Activated CD4-positive, alpha-beta memory T cell treated with anti-CD3 and anti-CD28 coated beads for 36 hours (primary cell): ENCODE measurements at regions not wholly inside any gene's neighbourhood (a gene's known extent, or its start where the extent isn't known, plus 50 kb on each side); places are given as distances from the start of the nearest gene placed in this dataset.

ENCODE experiments used
- CTCF ChIA-PET: fragments of 350-600 bp; sonication (Branson Sonifier 250); formaldehyde crosslinking; loops from one replicate; lab custom pipeline; 2021; ENCODE audit warnings: antibody characterized with exemption, inconsistent platforms; lab: Charles Lee
- POLR2A ChIA-PET: fragments of 350-600 bp; sonication (Branson Sonifier 250); formaldehyde crosslinking; loops from one replicate; lab custom pipeline; 2021; ENCODE audit warnings: antibody characterized with exemption; lab: Charles Lee
- DNase-seq: peaks from one replicate; pipeline ENCODE4 v3.0.0-alpha.2; 2020
- H3K27ac Mint-ChIP-seq: one replicate; pipeline ENCODE4 v1.8.0; 2021; ENCODE audit warnings: mixed read lengths
- H3K27me3 Mint-ChIP-seq: one replicate; pipeline ENCODE4 v1.8.0; 2021; ENCODE audit warnings: mixed read lengths
- H3K36me3 Mint-ChIP-seq: one replicate; pipeline ENCODE4 v1.8.0; 2021; ENCODE audit warnings: mixed read lengths
- H3K4me1 Mint-ChIP-seq: one replicate; pipeline ENCODE4 v1.8.0; 2021; ENCODE audit warnings: low read depth, mixed read lengths
- H3K4me3 Mint-ChIP-seq: one replicate; pipeline ENCODE4 v1.8.0; 2021; ENCODE audit warnings: mild to moderate bottlenecking, mixed read lengths
- H3K9me3 Mint-ChIP-seq: one replicate; pipeline ENCODE4 v1.8.0; 2021; ENCODE audit warnings: mixed read lengths
- intact Hi-C: fragments of 100-400 bp; cut with micrococcal nuclease; formaldehyde crosslinking; loops from one replicate; pipeline ENCODE4 v1.15.1; 2023

DNA sequence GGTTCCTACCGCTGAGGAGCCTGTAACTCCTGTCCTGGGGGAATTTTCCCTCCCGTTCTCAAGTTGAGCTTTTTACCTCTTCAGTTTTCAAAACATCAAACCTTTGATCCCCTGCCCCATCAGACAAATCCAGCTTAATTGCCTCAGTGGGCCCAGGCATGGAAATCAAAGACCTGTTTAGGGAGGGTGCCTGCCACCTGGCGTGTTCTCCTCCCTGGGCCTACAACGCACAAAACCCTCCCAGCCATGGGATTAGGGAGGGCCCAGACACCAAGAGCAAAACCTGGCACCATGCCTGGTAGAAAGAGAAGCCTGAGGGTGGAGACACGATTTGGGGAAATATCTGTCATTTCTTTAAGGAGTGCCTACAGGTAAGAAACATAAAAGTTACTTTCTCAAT is 672.9 kb downstream of the BCL11B start:
- intact Hi-C loops, result no loop called here
- Mint-ChIP-seq H3K4me1 (no peaks in the 10 kb centered on the region), H3K27me3 (no peaks in the 10 kb centered on the region), H3K9me3 (peaks cover 23% of the 10 kb centered on the region), H3K4me3 (no peak overlapping the region), H3K36me3 (peaks cover 7% of the 10 kb centered on the region), H3K27ac (no peak overlapping the region)
- DNase-seq, result no peak
- POLR2A ChIA-PET, result no interaction called here
- CTCF ChIA-PET, result no interaction called here

GRCh38 chr14:98602983-98603382 is 669.0 kb downstream of the BCL11B start:
- Mint-ChIP-seq H3K4me1 (no peaks in the 10 kb centered on the region), H3K4me3 (no peak overlapping the region), H3K36me3 (no peaks in the 10 kb centered on the region), H3K27me3 (no peaks in the 10 kb centered on the region), H3K9me3 (peaks cover 2% of the 10 kb centered on the region), H3K27ac (no peak overlapping the region)
- ChIA-PET CTCF (no interaction called here), POLR2A (no interaction called here)
- intact Hi-C loops, result no loop called here
- no peak for DNase-seq

GRCh38 chr14:98605043-98605442 is 667.0 kb downstream of the BCL11B start:
- CTCF ChIA-PET, result interaction anchor here (0.6 kb wide), 1 partner anchor 670 kb away, joined by 3 read pairs; no protein-coding TSS in a partner anchor
- DNase-seq, result no peak
- H3K27ac Mint-ChIP-seq, result no peak overlapping the region
- POLR2A ChIA-PET, result no interaction called here
- H3K4me3 Mint-ChIP-seq, result no peak overlapping the region
- no peaks in the 10 kb centered on the region for H3K9me3 Mint-ChIP-seq
- no peaks in the 10 kb centered on the region for H3K36me3 Mint-ChIP-seq
- peaks cover 4% of the 10 kb centered on the region for H3K4me1 Mint-ChIP-seq
- intact Hi-C loops, result no loop called here
- H3K27me3 Mint-ChIP-seq, result no peaks in the 10 kb centered on the region

- ChIA-PET POLR2A (no interaction called here), CTCF (no interaction called here)
- Mint-ChIP-seq H3K4me3 (no peak overlapping the region), H3K27me3 (no peaks in the 10 kb centered on the region), H3K9me3 (no peaks in the 10 kb centered on the region), H3K27ac (no peak overlapping the region), H3K4me1 (peaks cover 4% of the 10 kb centered on the region), H3K36me3 (no peaks in the 10 kb centered on the region)
- no peak for DNase-seq
- intact Hi-C loops, result no loop called here
These were observed 665.9 kb downstream of the BCL11B start for GRCh38 chr14:98606041-98606640.

- intact Hi-C loops, result no loop called here
- H3K27me3 Mint-ChIP-seq, result no peaks in the 10 kb centered on the region
- no peak overlapping the region for H3K27ac Mint-ChIP-seq
- no peak for DNase-seq
- no peaks in the 10 kb centered on the region for H3K36me3 Mint-ChIP-seq
- CTCF ChIA-PET, result no interaction called here
- H3K4me3 Mint-ChIP-seq, result no peak overlapping the region
- POLR2A ChIA-PET, result no interaction called here
- H3K9me3 Mint-ChIP-seq, result no peaks in the 10 kb centered on the region
- H3K4me1 Mint-ChIP-seq, result peaks cover 4% of the 10 kb centered on the region
These were observed 665.2 kb downstream of the BCL11B start for GRCh38 chr14:98606816-98607215.

GRCh38 chr14:98607341-98607910 is 664.6 kb downstream of the BCL11B start:
- ChIA-PET CTCF (no interaction called here), POLR2A (no interaction called here)
- Mint-ChIP-seq H3K27ac (no peak overlapping the region), H3K4me1 (peaks cover 4% of the 10 kb centered on the region), H3K36me3 (no peaks in the 10 kb centered on the region), H3K27me3 (no peaks in the 10 kb centered on the region), H3K4me3 (no peak overlapping the region), H3K9me3 (no peaks in the 10 kb centered on the region)
- DNase-seq, result no peak
- intact Hi-C loops, result no loop called here

- Mint-ChIP-seq H3K27me3 (no peaks in the 10 kb centered on the region), H3K9me3 (no peaks in the 10 kb centered on the region), H3K4me3 (no peak overlapping the region), H3K27ac (no peak overlapping the region), H3K36me3 (no peaks in the 10 kb centered on the region), H3K4me1 (peaks cover 4% of the 10 kb centered on the region)
- POLR2A ChIA-PET, result no interaction called here
- intact Hi-C loops, result no loop called here
- CTCF ChIA-PET, result no interaction called here
- no peak for DNase-seq
These were observed 663.6 kb downstream of the BCL11B start for GRCh38 chr14:98608071-98609060.

DNA sequence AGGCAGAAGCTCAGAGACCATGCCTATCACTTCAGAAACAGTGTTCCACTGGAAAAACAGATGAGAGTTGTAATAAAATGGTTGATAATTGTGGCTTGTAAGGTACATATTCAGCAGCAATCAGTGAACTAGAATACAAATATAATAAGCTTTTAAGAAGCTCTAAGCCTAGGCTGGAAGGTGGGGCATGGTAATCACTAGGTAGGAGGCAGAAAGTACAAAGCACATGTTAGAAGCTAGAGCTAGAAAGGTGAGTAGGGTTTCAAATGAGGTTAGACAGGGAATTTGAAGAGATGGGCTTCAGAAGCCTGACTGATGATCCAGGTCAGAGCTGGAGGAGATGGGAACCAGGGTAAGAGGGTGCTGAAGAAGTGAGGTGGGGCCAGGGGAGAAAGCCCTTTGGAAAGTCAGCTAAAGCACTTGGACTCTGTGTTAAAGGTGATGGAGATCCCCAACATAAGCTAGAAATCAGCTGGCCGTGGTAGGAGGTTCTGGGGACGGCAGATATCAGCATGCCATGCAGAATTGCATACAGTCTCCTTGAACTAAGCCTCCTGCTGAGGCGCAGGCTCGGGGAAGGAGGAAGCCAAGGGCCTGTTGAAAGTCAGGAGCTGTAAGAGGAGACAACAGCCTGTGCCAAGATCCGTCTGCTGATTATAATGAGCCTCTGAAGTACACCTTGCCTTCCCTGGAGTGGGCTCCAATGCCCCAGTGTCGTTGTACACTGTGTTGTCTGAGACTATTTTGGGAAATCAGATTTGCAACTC is 659.4 kb downstream of the BCL11B start:
- Mint-ChIP-seq H3K4me3 (no peak overlapping the region), H3K36me3 (no peaks in the 10 kb centered on the region), H3K9me3 (peaks cover 7% of the 10 kb centered on the region), H3K27ac (no peak overlapping the region), H3K4me1 (peaks cover 4% of the 10 kb centered on the region), H3K27me3 (no peaks in the 10 kb centered on the region)
- ChIA-PET POLR2A (no interaction called here), CTCF (no interaction called here)
- no peak for DNase-seq
- intact Hi-C loops, result no loop called here

DNA sequence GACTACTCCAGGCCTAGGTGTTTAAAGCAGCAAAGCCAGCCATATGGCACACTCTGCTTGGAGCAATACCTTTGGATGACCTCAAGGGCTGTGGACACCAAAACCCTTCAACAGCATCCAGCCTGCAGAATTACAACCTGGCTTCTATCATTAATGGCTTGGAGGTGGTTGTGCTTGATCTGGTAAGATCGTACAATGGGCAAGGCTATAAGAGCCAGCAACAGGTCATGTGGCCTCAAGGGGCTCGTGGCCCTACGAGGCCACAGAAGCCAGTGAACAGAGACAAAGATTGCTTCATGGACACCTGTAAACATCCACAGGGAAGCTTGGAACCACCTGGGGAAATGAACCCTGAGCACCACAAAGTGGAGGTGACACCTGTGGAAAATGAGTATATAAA is 657.3 kb downstream of the BCL11B start:
- H3K27me3 Mint-ChIP-seq, result no peaks in the 10 kb centered on the region
- H3K36me3 Mint-ChIP-seq, result no peaks in the 10 kb centered on the region
- H3K9me3 Mint-ChIP-seq, result peaks cover 10% of the 10 kb centered on the region
- H3K27ac Mint-ChIP-seq, result no peak overlapping the region
- DNase-seq, result no peak
- ChIA-PET POLR2A (no interaction called here), CTCF (no interaction called here)
- intact Hi-C loops, result no loop called here
- H3K4me3 Mint-ChIP-seq, result no peak overlapping the region
- H3K4me1 Mint-ChIP-seq, result no peaks in the 10 kb centered on the region

- CTCF ChIA-PET, result no interaction called here
- H3K36me3 Mint-ChIP-seq, result no peaks in the 10 kb centered on the region
- H3K4me3 Mint-ChIP-seq, result no peak overlapping the region
- H3K27ac Mint-ChIP-seq, result no peak overlapping the region
- intact Hi-C loops, result no loop called here
- H3K9me3 Mint-ChIP-seq, result peaks cover 9% of the 10 kb centered on the region
- POLR2A ChIA-PET, result no interaction called here
- no peaks in the 10 kb centered on the region for H3K4me1 Mint-ChIP-seq
- H3K27me3 Mint-ChIP-seq, result no peaks in the 10 kb centered on the region
- no peak for DNase-seq
These were observed 649.6 kb downstream of the BCL11B start for GRCh38 chr14:98622208-98623051.

DNA sequence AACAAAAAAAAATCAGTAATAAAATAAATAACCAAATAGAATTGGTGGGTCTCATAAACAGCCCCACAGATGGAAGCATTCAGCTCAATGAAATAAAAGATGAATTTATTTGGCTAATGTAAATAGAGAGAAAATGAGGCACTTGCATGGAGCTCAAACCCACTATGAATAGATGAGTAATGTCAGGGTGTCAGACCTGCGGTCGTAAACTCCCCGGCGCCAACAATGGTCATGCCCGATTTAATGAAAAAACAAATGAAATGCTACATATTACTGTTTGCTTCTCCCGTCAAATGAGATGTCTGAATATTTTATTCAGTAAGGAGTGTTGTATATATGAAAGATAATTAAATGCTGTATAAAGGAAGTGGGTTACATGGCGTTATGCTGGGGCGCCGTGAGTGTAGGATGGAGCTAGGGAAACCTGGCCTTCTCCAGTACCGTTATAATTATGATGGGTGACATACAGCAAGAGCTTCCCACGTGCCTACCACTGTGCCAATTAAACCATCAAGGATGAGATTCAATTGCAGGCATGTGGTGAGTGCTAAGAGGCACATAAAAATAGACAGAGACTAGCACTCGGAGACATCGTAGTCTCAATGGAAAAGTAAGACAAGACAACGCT is 648.1 kb downstream of the BCL11B start:
- POLR2A ChIA-PET, result no interaction called here
- CTCF ChIA-PET, result interaction anchor here (1.0 kb wide), 1 partner anchor 351 kb away, joined by 3 read pairs; no protein-coding TSS in a partner anchor
- peaks cover 14% of the 10 kb centered on the region for H3K9me3 Mint-ChIP-seq
- no peak overlapping the region for H3K4me3 Mint-ChIP-seq
- H3K36me3 Mint-ChIP-seq, result peaks cover 2% of the 10 kb centered on the region
- DNase-seq, result no peak
- H3K27me3 Mint-ChIP-seq, result no peaks in the 10 kb centered on the region
- H3K27ac Mint-ChIP-seq, result no peak overlapping the region
- intact Hi-C loops, result no loop called here
- H3K4me1 Mint-ChIP-seq, result no peaks in the 10 kb centered on the region
